ENCODE measurements at regions not wholly inside any gene's neighbourhood (a gene's known extent, or its start where the extent isn't known, plus 50 kb on each side); places are given as distances from the start of the nearest gene placed in this dataset.

DNA sequence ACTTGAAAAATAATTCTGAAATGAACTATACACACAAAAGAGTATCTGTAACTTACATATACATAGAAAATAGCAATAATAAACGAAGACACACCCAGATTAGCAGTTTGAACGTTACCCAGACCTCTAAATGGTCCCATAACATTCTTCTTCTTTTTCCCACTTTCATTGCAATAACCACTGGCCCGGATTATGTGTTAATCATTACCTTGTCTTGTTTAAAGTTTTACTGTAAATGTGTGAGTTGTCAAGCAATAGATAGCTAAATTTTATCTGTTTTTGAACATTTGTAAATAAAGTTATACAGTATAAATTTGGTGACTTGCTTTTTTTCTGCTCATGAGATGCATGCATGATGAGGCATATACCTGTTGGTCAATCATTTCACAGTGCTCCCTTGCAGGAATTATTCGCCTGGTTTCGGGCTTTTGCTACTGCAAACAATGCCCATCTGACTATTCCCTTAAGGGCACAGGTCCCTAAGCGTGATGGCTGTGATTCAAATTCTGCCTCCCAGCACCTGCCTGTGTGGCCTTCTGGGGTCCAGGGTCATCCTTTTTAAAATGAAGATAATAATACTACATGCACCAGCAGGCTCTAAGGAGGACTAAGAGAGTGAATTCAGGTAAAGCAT is 66.1 kb downstream of the GADD45G start:
- Histone ChIP-seq H2AK5ac (ENCODE audit: low read length) (no peak overlapping the region), H2BK5ac (ENCODE audit: low read depth, low read length, poor library complexity) (no peak overlapping the region), H3K79me1 (ENCODE audit: low read length) (peaks cover 12% of the 10 kb centered on the region), H3K36me3 (ENCODE audit: control insufficient read depth in 1 of 2, insufficient read depth in 2 of 2, low read length in 2 of 2) (no peaks in the 10 kb centered on the region), H3K27me3 (ENCODE audit: insufficient read depth, low read length) (no peaks in the 10 kb centered on the region), H3K4me3 (ENCODE audit: low read depth, low read length) (no peak overlapping the region), H2AFZ (ENCODE audit: insufficient read depth, low read length, poor library complexity) (no peak overlapping the region), H3K14ac (ENCODE audit: low read length) (no peak overlapping the region), H3K4me1 (ENCODE audit: control insufficient read depth in 1 of 2, insufficient read depth in 2 of 2, low read length in 2 of 2) (peaks cover 9 to 16% of the 10 kb centered on the region in 2 experiments), H3K18ac (ENCODE audit: low read length) (no peak overlapping the region), H3K4me2 (ENCODE audit: low read length) (no peak overlapping the region), H4K12ac (ENCODE audit: low read depth, low read length) (no peak overlapping the region), H3K79me2 (ENCODE audit: control insufficient read depth, insufficient read depth, low read length, poor library complexity) (no peaks in the 10 kb centered on the region), H3K27ac (ENCODE audit: low read depth, low read length) (no peak overlapping the region), H3K23ac (ENCODE audit: low read length) (no peak overlapping the region), H4K91ac (ENCODE audit: low read depth, low read length) (no peak overlapping the region), H4K8ac (ENCODE audit: low read depth, low read length) (no peak overlapping the region), H2BK12ac (ENCODE audit: low read length) (no peak overlapping the region), H2BK120ac (ENCODE audit: insufficient read depth, low read length, poor library complexity) (no peak overlapping the region), H3K9ac (ENCODE audit: low read length) (no peak overlapping the region), H3K9me3 (ENCODE audit: insufficient read depth, low read depth, low read length) (peaks cover 8% of the 10 kb centered on the region), H3K4ac (ENCODE audit: low read depth, low read length) (no peak overlapping the region)
- no peak for DNase-seq
- no CpG with 5 or more reads among the region's 6 CpGs for WGBS (ENCODE audit: extremely low coverage, insufficient coverage, insufficient read length)

GRCh38 chr9:89674667-89675057 is 69.8 kb downstream of the GADD45G start:
- H2BK12ac ChIP-seq (ENCODE audit: low read length), result no peak overlapping the region
- no peak overlapping the region for H3K27ac ChIP-seq (ENCODE audit: low read depth, low read length)
- peak overlapping the region; percentile 7 for H4K8ac ChIP-seq (ENCODE audit: low read depth, low read length)
- no peak overlapping the region for H4K91ac ChIP-seq (ENCODE audit: low read depth, low read length)
- no peaks in the 10 kb centered on the region for H3K36me3 ChIP-seq (ENCODE audit: control insufficient read depth in 1 of 2, insufficient read depth in 2 of 2, low read length in 2 of 2)
- H3K27me3 ChIP-seq (ENCODE audit: insufficient read depth, low read length), result no peaks in the 10 kb centered on the region
- no peak overlapping the region for H2AK5ac ChIP-seq (ENCODE audit: low read length)
- no peak overlapping the region for H3K18ac ChIP-seq (ENCODE audit: low read length)
- no peak overlapping the region for H4K12ac ChIP-seq (ENCODE audit: low read depth, low read length)
- H3K23ac ChIP-seq (ENCODE audit: low read length), result no peak overlapping the region
- no peak overlapping the region for H2BK5ac ChIP-seq (ENCODE audit: low read depth, low read length, poor library complexity)
- H2AFZ ChIP-seq (ENCODE audit: insufficient read depth, low read length, poor library complexity), result no peak overlapping the region
- H3K4ac ChIP-seq (ENCODE audit: low read depth, low read length), result no peak overlapping the region
- H3K14ac ChIP-seq (ENCODE audit: low read length), result no peak overlapping the region
- no CpG with 5 or more reads among the region's 4 CpGs for WGBS (ENCODE audit: extremely low coverage, insufficient coverage, insufficient read length)
- no peak overlapping the region for H2BK120ac ChIP-seq (ENCODE audit: insufficient read depth, low read length, poor library complexity)
- no peak for DNase-seq
- no peak overlapping the region for H3K4me2 ChIP-seq (ENCODE audit: low read length)
- no peaks in the 10 kb centered on the region for H3K79me2 ChIP-seq (ENCODE audit: control insufficient read depth, insufficient read depth, low read length, poor library complexity)
- no peak overlapping the region for H3K9ac ChIP-seq (ENCODE audit: low read length)
- H3K79me1 ChIP-seq (ENCODE audit: low read length), result peaks cover 9% of the 10 kb centered on the region
- H3K4me3 ChIP-seq (ENCODE audit: low read depth, low read length), result no peak overlapping the region
- peaks cover 13 to 17% of the 10 kb centered on the region in 2 experiments for H3K4me1 ChIP-seq (ENCODE audit: control insufficient read depth in 1 of 2, insufficient read depth in 2 of 2, low read length in 2 of 2)
- peaks cover 8% of the 10 kb centered on the region for H3K9me3 ChIP-seq (ENCODE audit: insufficient read depth, low read depth, low read length)

GRCh38 chr9:89675058-89675742 is 70.4 kb downstream of the GADD45G start:
- peak overlapping the region; percentile 5 for H4K8ac ChIP-seq (ENCODE audit: low read depth, low read length)
- H4K12ac ChIP-seq (ENCODE audit: low read depth, low read length), result no peak overlapping the region
- peaks cover 8% of the 10 kb centered on the region for H3K9me3 ChIP-seq (ENCODE audit: insufficient read depth, low read depth, low read length)
- no peak for DNase-seq
- no peaks in the 10 kb centered on the region for H3K27me3 ChIP-seq (ENCODE audit: insufficient read depth, low read length)
- H3K18ac ChIP-seq (ENCODE audit: low read length), result peak overlapping the region; percentile 26
- peak overlapping the region; percentile 46 for H2AK5ac ChIP-seq (ENCODE audit: low read length)
- WGBS (ENCODE audit: extremely low coverage, insufficient coverage, insufficient read length), result no CpG with 5 or more reads among the region's 15 CpGs
- H3K9ac ChIP-seq (ENCODE audit: low read length), result no peak overlapping the region
- peaks cover 13 to 17% of the 10 kb centered on the region in 2 experiments for H3K4me1 ChIP-seq (ENCODE audit: control insufficient read depth in 1 of 2, insufficient read depth in 2 of 2, low read length in 2 of 2)
- peak overlapping the region; percentile 31 for H2BK12ac ChIP-seq (ENCODE audit: low read length)
- no peak overlapping the region for H3K23ac ChIP-seq (ENCODE audit: low read length)
- no peak overlapping the region for H2BK5ac ChIP-seq (ENCODE audit: low read depth, low read length, poor library complexity)
- no peak overlapping the region for H2AFZ ChIP-seq (ENCODE audit: insufficient read depth, low read length, poor library complexity)
- no peak overlapping the region for H3K27ac ChIP-seq (ENCODE audit: low read depth, low read length)
- H3K79me1 ChIP-seq (ENCODE audit: low read length), result peaks cover 9% of the 10 kb centered on the region
- H3K79me2 ChIP-seq (ENCODE audit: control insufficient read depth, insufficient read depth, low read length, poor library complexity), result no peaks in the 10 kb centered on the region
- H3K4ac ChIP-seq (ENCODE audit: low read depth, low read length), result no peak overlapping the region
- H2BK120ac ChIP-seq (ENCODE audit: insufficient read depth, low read length, poor library complexity), result peak overlapping the region; percentile 3
- peak overlapping the region; percentile 67 for H3K14ac ChIP-seq (ENCODE audit: low read length)
- H3K4me2 ChIP-seq (ENCODE audit: low read length), result no peak overlapping the region
- H3K36me3 ChIP-seq (ENCODE audit: control insufficient read depth in 1 of 2, insufficient read depth in 2 of 2, low read length in 2 of 2), result no peaks in the 10 kb centered on the region
- H4K91ac ChIP-seq (ENCODE audit: low read depth, low read length), result peak overlapping the region; percentile 73
- no peak overlapping the region for H3K4me3 ChIP-seq (ENCODE audit: low read depth, low read length)

DNA sequence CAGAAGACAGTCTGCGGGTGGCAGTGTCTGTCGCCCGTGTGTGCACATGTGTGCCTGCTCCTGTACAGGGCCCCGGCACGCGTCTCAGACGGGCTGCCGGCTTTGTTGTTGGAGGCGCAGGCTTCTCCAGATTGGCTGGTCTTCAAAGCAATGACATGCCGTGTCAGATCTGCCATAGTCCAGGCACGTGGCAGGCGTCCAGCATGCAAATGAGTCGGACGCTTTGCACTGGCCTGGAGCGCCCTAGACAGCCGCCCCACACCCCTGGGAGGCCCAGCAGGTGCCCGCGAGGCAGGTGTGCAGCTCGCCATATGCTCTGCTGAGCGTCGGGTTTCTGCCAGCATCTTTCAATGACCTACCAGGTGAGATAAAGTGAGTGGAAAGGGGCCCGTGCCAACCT is 71.5 kb downstream of the GADD45G start:
- no peak overlapping the region for H3K27ac ChIP-seq (ENCODE audit: low read depth, low read length)
- no peak overlapping the region for H3K9ac ChIP-seq (ENCODE audit: low read length)
- no CpG with 5 or more reads among the region's 22 CpGs for WGBS (ENCODE audit: extremely low coverage, insufficient coverage, insufficient read length)
- H4K12ac ChIP-seq (ENCODE audit: low read depth, low read length), result no peak overlapping the region
- no peak overlapping the region for H2BK5ac ChIP-seq (ENCODE audit: low read depth, low read length, poor library complexity)
- peak overlapping the region; percentile 48 for H2BK120ac ChIP-seq (ENCODE audit: insufficient read depth, low read length, poor library complexity)
- peak overlapping the region; percentile 59 for H2BK12ac ChIP-seq (ENCODE audit: low read length)
- peaks cover 8% of the 10 kb centered on the region for H3K9me3 ChIP-seq (ENCODE audit: insufficient read depth, low read depth, low read length)
- peak overlapping the region; percentile 57 for H2AK5ac ChIP-seq (ENCODE audit: low read length)
- H3K23ac ChIP-seq (ENCODE audit: low read length), result no peak overlapping the region
- H3K18ac ChIP-seq (ENCODE audit: low read length), result peak overlapping the region; percentile 50
- peaks cover 13 to 17% of the 10 kb centered on the region in 2 experiments for H3K4me1 ChIP-seq (ENCODE audit: control insufficient read depth in 1 of 2, insufficient read depth in 2 of 2, low read length in 2 of 2)
- no peaks in the 10 kb centered on the region for H3K27me3 ChIP-seq (ENCODE audit: insufficient read depth, low read length)
- H3K4me3 ChIP-seq (ENCODE audit: low read depth, low read length), result no peak overlapping the region
- H3K4me2 ChIP-seq (ENCODE audit: low read length), result no peak overlapping the region
- no peak for DNase-seq
- peaks cover 9% of the 10 kb centered on the region for H3K79me1 ChIP-seq (ENCODE audit: low read length)
- H4K8ac ChIP-seq (ENCODE audit: low read depth, low read length), result no peak overlapping the region
- no peak overlapping the region for H3K4ac ChIP-seq (ENCODE audit: low read depth, low read length)
- H4K91ac ChIP-seq (ENCODE audit: low read depth, low read length), result peak overlapping the region; percentile 50
- H3K14ac ChIP-seq (ENCODE audit: low read length), result peak overlapping the region; percentile 51
- H3K79me2 ChIP-seq (ENCODE audit: control insufficient read depth, insufficient read depth, low read length, poor library complexity), result no peaks in the 10 kb centered on the region
- no peaks in the 10 kb centered on the region for H3K36me3 ChIP-seq (ENCODE audit: control insufficient read depth in 1 of 2, insufficient read depth in 2 of 2, low read length in 2 of 2)
- no peak overlapping the region for H2AFZ ChIP-seq (ENCODE audit: insufficient read depth, low read length, poor library complexity)
